ENCODE measurements at regions not wholly inside any gene's neighbourhood (a gene's known extent, or its start where the extent isn't known, plus 50 kb on each side); places are given as distances from the start of the nearest gene placed in this dataset.

- Histone ChIP-seq H3F3A (ENCODE audit: insufficient read depth, low read depth) (no peaks in the 10 kb centered on the region), H3K27me3 (ENCODE audit: insufficient read depth, low read depth) (peaks cover 42% of the 10 kb centered on the region), H4K20me1 (ENCODE audit: insufficient read depth) (no peaks in the 10 kb centered on the region), H3K36me3 (ENCODE audit: low read depth) (no peaks in the 10 kb centered on the region), H3K9me2 (ENCODE audit: insufficient read depth) (no peaks in the 10 kb centered on the region), H3K4me2 (no peak overlapping the region), H3K27ac (no peak overlapping the region), H3K79me2 (ENCODE audit: low read depth) (no peaks in the 10 kb centered on the region), H3K4me3 (no peak overlapping the region), H3K9me3 (ENCODE audit: insufficient read depth, low read depth) (no peaks in the 10 kb centered on the region), H2AFZ (no peak overlapping the region), H3K4me1 (replicated peaks; ENCODE audit: insufficient read depth) (no peaks in the 10 kb centered on the region)
- BruUV-seq (replicated peaks), result no TSS peak
- POLR2A ChIA-PET (ENCODE audit: unreplicated experiment), result no interaction called here
- no peak for DNase-seq
- no peak for TF ChIP-seq CTCF (conservative IDR thresholded peaks at IDR 0.05)
- no peak for TF ChIP-seq EZH2 (IDR thresholded peaks at IDR 0.05; ENCODE audit: low read depth)
- CTCF ChIA-PET, result no interaction called here
- intact Hi-C loops (cut with micrococcal nuclease; ENCODE audit: unreplicated experiment), result no loop called here
These were observed 194.8 kb upstream of the SEMA6A start for GRCh38 chr5:116769470-116769869.

DNA sequence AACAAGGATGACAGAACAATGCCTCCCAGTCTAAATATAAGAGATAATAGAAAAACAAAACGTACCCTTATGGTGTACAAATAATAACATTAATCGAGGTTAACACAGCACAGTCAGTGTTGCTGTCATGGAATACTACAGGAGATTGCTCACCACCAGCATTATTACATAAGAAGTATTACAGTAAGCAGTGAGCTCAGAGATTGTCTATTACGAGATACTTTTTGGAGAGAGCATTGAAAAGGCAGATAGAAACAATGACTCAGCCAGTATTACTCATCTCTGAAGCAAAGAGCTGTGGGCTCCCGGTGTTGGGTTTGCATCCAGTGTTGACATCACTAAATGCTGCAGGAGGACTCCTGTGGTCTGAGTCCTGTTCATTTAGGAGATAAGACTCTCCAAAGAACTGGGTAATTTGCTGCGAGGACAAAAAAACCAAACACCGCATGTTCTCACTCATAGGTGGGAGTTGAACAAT is 191.9 kb upstream of the SEMA6A start:
- Histone ChIP-seq H3K79me2 (ENCODE audit: low read depth) (no peaks in the 10 kb centered on the region), H2AFZ (no peak overlapping the region), H3K4me2 (no peak overlapping the region), H3K4me3 (no peak overlapping the region), H3K36me3 (ENCODE audit: low read depth) (no peaks in the 10 kb centered on the region), H4K20me1 (ENCODE audit: insufficient read depth) (no peaks in the 10 kb centered on the region), H3K27ac (no peak overlapping the region), H3K9me3 (ENCODE audit: insufficient read depth, low read depth) (no peaks in the 10 kb centered on the region), H3K4me1 (replicated peaks; ENCODE audit: insufficient read depth) (no peaks in the 10 kb centered on the region), H3F3A (ENCODE audit: insufficient read depth, low read depth) (no peaks in the 10 kb centered on the region), H3K27me3 (ENCODE audit: insufficient read depth, low read depth) (peaks cover 31% of the 10 kb centered on the region), H3K9me2 (ENCODE audit: insufficient read depth) (no peaks in the 10 kb centered on the region)
- peak in 1 of 2 experiments; percentile 51 for DNase-seq
- no peak for TF ChIP-seq CTCF (conservative IDR thresholded peaks at IDR 0.05)
- TF ChIP-seq EZH2 (IDR thresholded peaks at IDR 0.05; ENCODE audit: low read depth), result no peak
- BruUV-seq (replicated peaks), result no TSS peak
- intact Hi-C loops (cut with micrococcal nuclease; ENCODE audit: unreplicated experiment), result no loop called here
- ChIA-PET CTCF (no interaction called here), POLR2A (ENCODE audit: unreplicated experiment) (no interaction called here)

DNA sequence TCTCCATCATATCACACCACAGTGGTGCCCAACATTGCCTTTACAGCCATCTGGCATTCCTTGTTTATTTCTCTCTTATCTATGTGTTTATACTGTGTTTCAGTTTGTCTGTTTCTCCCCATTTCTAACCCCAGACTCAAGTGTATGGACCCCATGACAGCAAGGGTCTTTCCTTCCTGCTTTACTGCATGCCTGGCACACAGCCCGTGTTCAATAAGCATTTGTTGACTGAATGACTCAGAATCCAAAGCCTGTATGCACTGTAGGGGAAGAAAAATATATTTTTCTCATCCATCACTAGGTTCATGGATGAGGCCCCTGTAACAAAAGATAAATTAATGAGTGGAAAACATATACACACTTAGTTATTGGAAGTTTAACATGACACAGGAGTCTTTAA is 190.8 kb upstream of the SEMA6A start:
- intact Hi-C loops (cut with micrococcal nuclease; ENCODE audit: unreplicated experiment), result no loop called here
- no peak for DNase-seq

More for the DNA sequence above, 190.8 kb upstream of the SEMA6A start:
- no peaks in the 10 kb centered on the region for H4K20me1 ChIP-seq (ENCODE audit: insufficient read depth)
- peaks cover 22% of the 10 kb centered on the region; the same call in 1 of the 2 replicates for H3K27me3 ChIP-seq (ENCODE audit: insufficient read depth, low read depth)
- H3K9me3 ChIP-seq (ENCODE audit: insufficient read depth, low read depth), result no peaks in the 10 kb centered on the region
- H3K4me2 ChIP-seq, result no peak overlapping the region
- no TSS peak for BruUV-seq (replicated peaks)
- H3F3A ChIP-seq (ENCODE audit: insufficient read depth, low read depth), result no peaks in the 10 kb centered on the region
- TF ChIP-seq EZH2 (IDR thresholded peaks at IDR 0.05; ENCODE audit: low read depth) (no peak), CTCF (conservative IDR thresholded peaks at IDR 0.05) (no peak)
- no peaks in the 10 kb centered on the region for H3K79me2 ChIP-seq (ENCODE audit: low read depth)
- no peaks in the 10 kb centered on the region for H3K4me1 ChIP-seq (replicated peaks; ENCODE audit: insufficient read depth)
- no peak overlapping the region for H2AFZ ChIP-seq
- H3K9me2 ChIP-seq (ENCODE audit: insufficient read depth), result no peaks in the 10 kb centered on the region
- CTCF ChIA-PET, result no interaction called here
- POLR2A ChIA-PET (ENCODE audit: unreplicated experiment), result no interaction called here
- no peak overlapping the region for H3K27ac ChIP-seq
- no peaks in the 10 kb centered on the region for H3K36me3 ChIP-seq (ENCODE audit: low read depth)
- no peak overlapping the region for H3K4me3 ChIP-seq
